Astrocyte of the spinal cord (primary cell): ENCODE measurements at regions not wholly inside any gene's neighbourhood (a gene's known extent, or its start where the extent isn't known, plus 50 kb on each side); places are given as distances from the start of the nearest gene placed in this dataset.

Experiments
- DNase-seq: peaks from one replicate; pipeline ENCODE4 v3.0.0; 2011; ENCODE audit warnings: low read depth, low spot score
- H3K4me3 ChIP-seq: 2 replicates; pipeline ENCODE4 v1.5.1; 2011; ENCODE audit warnings: low read depth, mild to moderate bottlenecking, low read length, moderate library complexity
- in situ Hi-C: cut with HindIII; loops from 2 replicates; pipeline ENCODE4 v1.10.0; 2017; ENCODE audit warnings: low sequenced_read_pairs
- TF ChIP-seq, protein P1 (sequence below): IDR thresholded peaks from 2 replicates; pipeline ENCODE4 v1.5.1; 2012; ENCODE audit warnings: low read depth, mild to moderate bottlenecking, low read length, inconsistent platforms

DNA sequence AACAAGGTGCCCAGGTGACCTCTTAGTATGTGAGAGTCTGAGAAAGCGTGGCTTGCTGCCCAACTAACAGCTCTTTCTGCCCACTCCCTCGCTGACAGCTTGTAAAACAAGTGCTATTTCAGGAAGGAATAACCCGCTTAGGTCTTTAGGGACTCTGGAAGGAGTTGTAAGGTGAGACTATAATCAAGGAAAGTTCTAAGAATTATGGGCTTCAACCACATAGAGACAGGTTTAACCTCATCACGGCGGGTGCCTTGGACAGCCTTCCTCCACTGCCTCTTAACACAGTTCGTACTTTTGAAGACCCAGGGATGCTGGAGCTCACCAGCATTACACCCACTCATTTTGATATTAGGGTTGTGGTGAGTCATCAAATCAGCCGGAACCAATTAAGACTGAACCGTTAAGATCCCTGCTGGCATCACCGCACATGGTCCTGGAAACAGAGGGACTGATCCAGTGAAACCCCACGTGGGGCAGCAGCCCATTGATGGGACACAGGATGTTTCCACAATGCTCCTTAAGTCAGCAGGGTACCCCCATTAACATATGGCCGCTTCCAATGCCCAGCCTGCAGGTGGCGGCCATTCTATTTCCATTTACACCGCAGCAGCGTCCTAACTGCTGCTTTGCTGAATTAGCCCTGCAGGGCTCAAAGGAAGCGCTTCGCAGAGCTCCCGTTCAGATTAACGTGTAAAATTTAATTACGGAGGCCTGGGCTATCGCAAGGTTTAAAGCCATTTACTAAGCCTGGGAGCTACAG, 176.6 kb upstream of the SDK2 start:
- H3K4me3 ChIP-seq: no peak overlapping the region
- TF ChIP-seq, protein P1, sequence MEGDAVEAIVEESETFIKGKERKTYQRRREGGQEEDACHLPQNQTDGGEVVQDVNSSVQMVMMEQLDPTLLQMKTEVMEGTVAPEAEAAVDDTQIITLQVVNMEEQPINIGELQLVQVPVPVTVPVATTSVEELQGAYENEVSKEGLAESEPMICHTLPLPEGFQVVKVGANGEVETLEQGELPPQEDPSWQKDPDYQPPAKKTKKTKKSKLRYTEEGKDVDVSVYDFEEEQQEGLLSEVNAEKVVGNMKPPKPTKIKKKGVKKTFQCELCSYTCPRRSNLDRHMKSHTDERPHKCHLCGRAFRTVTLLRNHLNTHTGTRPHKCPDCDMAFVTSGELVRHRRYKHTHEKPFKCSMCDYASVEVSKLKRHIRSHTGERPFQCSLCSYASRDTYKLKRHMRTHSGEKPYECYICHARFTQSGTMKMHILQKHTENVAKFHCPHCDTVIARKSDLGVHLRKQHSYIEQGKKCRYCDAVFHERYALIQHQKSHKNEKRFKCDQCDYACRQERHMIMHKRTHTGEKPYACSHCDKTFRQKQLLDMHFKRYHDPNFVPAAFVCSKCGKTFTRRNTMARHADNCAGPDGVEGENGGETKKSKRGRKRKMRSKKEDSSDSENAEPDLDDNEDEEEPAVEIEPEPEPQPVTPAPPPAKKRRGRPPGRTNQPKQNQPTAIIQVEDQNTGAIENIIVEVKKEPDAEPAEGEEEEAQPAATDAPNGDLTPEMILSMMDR: no peak
- peak; percentile 0 for DNase-seq
- in situ Hi-C loops: no loop called here

- no peak overlapping the region for H3K4me3 ChIP-seq
- DNase-seq: no peak
- TF ChIP-seq, protein P1: no peak
- in situ Hi-C loops: no loop called here
These were observed 177.4 kb upstream of the SDK2 start for GRCh38 chr17:73821665-73822064.

DNA sequence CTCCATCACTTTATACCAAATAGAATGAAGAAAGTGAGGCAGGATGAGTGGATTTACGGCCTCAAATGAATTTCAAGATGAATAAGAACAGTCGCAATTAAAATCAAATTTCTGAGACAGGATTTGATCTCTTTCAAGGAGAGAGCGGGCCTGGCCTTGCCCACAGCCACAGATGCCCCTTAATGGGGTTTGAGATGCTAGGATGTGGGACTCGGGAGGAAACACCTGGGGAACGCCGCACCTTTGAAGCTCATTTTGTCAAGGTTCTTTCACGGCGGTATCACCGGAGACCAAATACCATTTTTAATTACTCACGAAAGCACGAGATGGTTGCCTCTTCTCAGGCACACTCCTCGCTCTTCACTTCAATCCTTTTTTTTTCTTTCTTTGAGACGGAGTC, 178.1 kb upstream of the SDK2 start:
- in situ Hi-C loops: no loop called here
- no peak overlapping the region for H3K4me3 ChIP-seq
- no peak for DNase-seq
- TF ChIP-seq, protein P1: no peak

GRCh38 chr17:73823684-73824083, 179.4 kb upstream of the SDK2 start:
- TF ChIP-seq, protein P1: no peak
- H3K4me3 ChIP-seq: no peak overlapping the region
- in situ Hi-C loops: no loop called here
- DNase-seq: no peak

DNA sequence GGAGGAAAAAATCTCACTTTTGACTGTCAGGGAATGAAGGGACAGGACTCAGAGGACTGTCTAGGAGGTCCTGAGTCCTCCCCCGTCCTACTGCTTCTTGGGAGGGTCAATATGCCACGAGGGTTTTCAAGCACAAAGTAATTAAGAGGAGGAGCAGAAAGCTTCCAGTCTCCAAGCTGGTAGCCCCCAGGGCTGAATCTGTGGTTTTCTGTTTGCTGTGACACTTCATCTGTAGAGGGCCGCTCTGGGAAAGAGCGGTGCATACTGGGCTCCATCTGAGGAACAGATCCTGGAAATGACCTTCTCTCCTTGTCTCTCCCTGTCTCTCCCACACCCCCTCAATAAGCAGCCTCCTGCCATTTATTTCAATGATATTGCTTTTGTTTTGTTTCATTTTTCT, 180.1 kb upstream of the SDK2 start:
- TF ChIP-seq, protein P1: no peak
- no peak for DNase-seq
- in situ Hi-C loops: no loop called here
- H3K4me3 ChIP-seq: no peak overlapping the region

DNA sequence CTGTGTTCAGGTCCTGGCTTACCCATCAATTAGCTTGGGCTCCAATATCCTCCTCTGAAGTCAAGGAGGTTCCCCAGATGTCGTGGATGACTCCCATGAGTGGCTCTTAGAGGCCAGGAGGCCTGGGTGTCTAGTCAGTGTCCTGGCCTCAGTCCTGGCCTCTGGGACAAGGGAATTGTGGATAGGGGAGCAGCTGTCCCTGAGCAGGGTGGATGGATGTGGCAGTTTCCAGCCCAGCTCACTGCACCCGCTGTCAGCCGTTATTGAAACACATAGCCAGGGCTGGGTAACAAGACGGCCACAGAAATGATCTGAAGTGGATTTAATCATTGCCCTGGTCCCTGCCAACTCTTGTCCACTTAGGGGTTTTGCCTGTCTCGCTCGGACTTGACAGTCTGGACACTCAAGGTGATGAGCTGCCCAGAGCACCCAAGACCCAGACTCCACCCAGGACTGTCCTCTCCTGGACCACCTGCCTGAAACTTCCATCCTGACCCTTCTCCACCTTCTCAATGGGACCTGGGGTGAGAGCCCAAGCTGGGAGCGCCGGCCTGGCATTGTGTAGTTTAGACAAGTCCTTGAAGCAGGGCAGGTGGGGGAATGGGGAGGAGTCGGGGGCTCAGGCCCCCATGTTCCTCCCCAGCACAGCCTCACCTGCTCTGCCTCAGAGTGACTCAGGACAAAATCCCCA, 182.1 kb upstream of the SDK2 start:
- in situ Hi-C loops: no loop called here
- TF ChIP-seq, protein P1: no peak
- no peak for DNase-seq
- no peak overlapping the region for H3K4me3 ChIP-seq
